IMR-90 (cell line): ENCODE measurements at regions not wholly inside any gene's neighbourhood (a gene's known extent, or its start where the extent isn't known, plus 50 kb on each side); places are given as distances from the start of the nearest gene placed in this dataset.

Experiments
- ATAC-seq: fragments of 200-7000 bp; cut with Tn5 transposase; 2 replicates; pipeline ENCODE4 v1.9.1; 2020; ENCODE audit warnings: low read depth, mild to moderate bottlenecking, moderate library complexity
- BruUV-seq: library from RNA; stranded (reverse); fragments of 400-500 nt; replicated peaks from 2 replicates; lab custom pipeline; 2021; lab: Mats Ljungman, UMichigan
- CTCF ChIA-PET: fragments of 300-600 bp; formaldehyde crosslinking; extraction: SDS; loops from one replicate; lab custom pipeline; 2021; ENCODE audit warnings: antibody characterized with exemption; lab: Yijun Ruan, JAX
- POLR2A ChIA-PET: fragments of 300-600 bp; sonication (Branson Sonifier 250); formaldehyde crosslinking; loops from one replicate; lab custom pipeline; 2022; ENCODE audit warnings: antibody characterized with exemption; ENCODE audit not compliant: unreplicated experiment; lab: Charles Lee
- DNase-seq: peaks from one replicate; pipeline ENCODE4 v3.0.0; 2013
- H2AFZ ChIP-seq: replicated peaks from 2 replicates; pipeline ENCODE3; 2013; ENCODE audit warnings: low read length, mild to moderate bottlenecking; ENCODE audit not compliant: poor library complexity
- H2AK5ac ChIP-seq: 2 replicates; pipeline ENCODE4 v1.6.1; 2013; ENCODE audit warnings: low read depth, low read length, inconsistent platforms
- H2AK9ac ChIP-seq: replicated peaks from 2 replicates; pipeline ENCODE3; 2013; ENCODE audit warnings: mild to moderate bottlenecking, low read depth, low read length, moderate library complexity; ENCODE audit not compliant: poor library complexity
- H2BK120ac ChIP-seq: 2 replicates; pipeline ENCODE4 v1.6.1; 2013; ENCODE audit warnings: low read depth, low read length, inconsistent platforms
- H2BK15ac ChIP-seq: 3 replicates; pipeline ENCODE4 v1.6.1; 2013; ENCODE audit warnings: low read depth, low read length, inconsistent platforms
- H2BK20ac ChIP-seq: 2 replicates; pipeline ENCODE4 v1.6.1; 2013; ENCODE audit warnings: low read depth, mild to moderate bottlenecking, inconsistent platforms, low read length, moderate library complexity
- H2BK5ac ChIP-seq: 2 replicates; pipeline ENCODE4 v1.6.1; 2013; ENCODE audit warnings: mild to moderate bottlenecking, low read depth, low read length, inconsistent platforms; ENCODE audit not compliant: poor library complexity, severe bottlenecking
- H3K14ac ChIP-seq: replicated peaks from 2 replicates; pipeline ENCODE4 v1.6.1; 2013; ENCODE audit warnings: low read depth, low read length, inconsistent platforms
- H3K18ac ChIP-seq: 2 replicates; pipeline ENCODE4 v1.6.1; 2013; ENCODE audit warnings: low read depth, low read length, control low read depth
- H3K23ac ChIP-seq: 2 replicates; pipeline ENCODE4 v1.6.1; 2013; ENCODE audit warnings: low read depth, low read length, inconsistent platforms
- H3K27ac ChIP-seq: 2 replicates; pipeline ENCODE4 v1.5.1; 2013; ENCODE audit warnings: mild to moderate bottlenecking, control low read depth, low read length; ENCODE audit not compliant: insufficient read depth
- H3K27me3 ChIP-seq: 2 replicates; pipeline ENCODE4 v1.6.1; 2013; ENCODE audit warnings: low read length; ENCODE audit not compliant: control insufficient read depth, insufficient read depth
- H3K36me3 ChIP-seq: 2 replicates; pipeline ENCODE4 v1.6.1; 2013; ENCODE audit warnings: low read length, mixed read lengths; ENCODE audit not compliant: control insufficient read depth, insufficient read depth
- H3K4ac ChIP-seq: 2 replicates; pipeline ENCODE4 v1.6.1; 2013; ENCODE audit warnings: low read depth, low read length, inconsistent platforms
- H3K4me1 ChIP-seq: 2 replicates; pipeline ENCODE4 v1.6.1; 2013; ENCODE audit warnings: low read length, mixed read lengths; ENCODE audit not compliant: control insufficient read depth, insufficient read depth
- H3K4me2 ChIP-seq: 2 replicates; pipeline ENCODE4 v1.6.1; 2013; ENCODE audit warnings: low read depth, mild to moderate bottlenecking, control low read depth, low read length, moderate library complexity
- H3K4me3 ChIP-seq: 2 replicates; pipeline ENCODE4 v1.5.1; 2013; ENCODE audit warnings: low read depth, mild to moderate bottlenecking, control low read depth, low read length, moderate library complexity; ENCODE audit not compliant: insufficient read depth
- H3K56ac ChIP-seq: 2 replicates; pipeline ENCODE4 v1.6.1; 2013; ENCODE audit warnings: low read length, inconsistent platforms; ENCODE audit not compliant: insufficient read depth; ENCODE audit errors: extremely low read depth
- H3K79me1 ChIP-seq, 2 experiments: 2 replicates each; pipeline ENCODE4 v1.6.1; 2013; ENCODE audit warnings: low read length in 2 of 2, inconsistent platforms in 1 of 2, low read depth in 1 of 2
- H3K9ac ChIP-seq: 2 replicates; pipeline ENCODE4 v1.6.1; 2013; ENCODE audit warnings: low read depth, low read length, control low read depth
- H3K9me1 ChIP-seq: 2 replicates; pipeline ENCODE4 v1.6.1; 2013; ENCODE audit warnings: low read length, inconsistent platforms; ENCODE audit not compliant: insufficient read depth
- H3K9me3 ChIP-seq: 2 replicates; pipeline ENCODE4 v1.6.1; 2013; ENCODE audit warnings: low read length; ENCODE audit not compliant: control insufficient read depth, insufficient read depth
- H4K20me1 ChIP-seq: 2 replicates; pipeline ENCODE4 v1.6.1; 2013; ENCODE audit warnings: low read length, inconsistent platforms; ENCODE audit not compliant: insufficient read depth
- H4K5ac ChIP-seq: 2 replicates; pipeline ENCODE4 v1.6.1; 2013; ENCODE audit warnings: mild to moderate bottlenecking, low read depth, low read length, control low read depth
- H4K8ac ChIP-seq, 2 experiments: 2 replicates each; pipeline ENCODE4 v1.6.1; 2013; ENCODE audit warnings: low read depth in 2 of 2, low read length in 2 of 2, control low read depth in 1 of 2, inconsistent platforms in 1 of 2
- H4K91ac ChIP-seq: 2 replicates; pipeline ENCODE4 v1.6.1; 2013; ENCODE audit warnings: low read depth, low read length, inconsistent platforms; ENCODE audit not compliant: insufficient read depth
- CEBPB ChIP-seq: IDR thresholded peaks from 2 replicates; pipeline ENCODE4 v1.6.1; 2012; ENCODE audit warnings: low read depth, low read length, improper control_type of control experiment
- ELK1 ChIP-seq: fragments of 150-350 bp; IDR thresholded peaks from 2 replicates; pipeline ENCODE4 v1.6.1; 2016; ENCODE audit warnings: low read depth, mild to moderate bottlenecking, low read length, moderate library complexity, borderline replicate concordance
- FOS ChIP-seq: fragments of 150-350 bp; IDR thresholded peaks from 2 replicates; pipeline ENCODE4 v1.6.1; 2016; ENCODE audit warnings: low read depth, low read length
- MAFK ChIP-seq: IDR thresholded peaks from 2 replicates; pipeline ENCODE4 v1.6.1; 2012; ENCODE audit warnings: low read depth, low read length, improper control_type of control experiment
- MAZ ChIP-seq: IDR thresholded peaks from 2 replicates; pipeline ENCODE4 v1.6.1; 2012; ENCODE audit warnings: low read depth, mild to moderate bottlenecking, low read length, improper control_type of control experiment, moderate library complexity, borderline replicate concordance
- MXI1 ChIP-seq: IDR thresholded peaks from 2 replicates; pipeline ENCODE4 v1.6.1; 2012; ENCODE audit warnings: low read depth, mild to moderate bottlenecking, low read length, moderate library complexity, borderline replicate concordance
- NFE2L2 ChIP-seq: fragments of 150-350 bp; IDR thresholded peaks from 2 replicates; pipeline ENCODE4 v1.6.1; 2016; ENCODE audit warnings: low read depth, mild to moderate bottlenecking, low read length
- RAD21 ChIP-seq: IDR thresholded peaks from 2 replicates; pipeline ENCODE4 v1.6.1; 2012; ENCODE audit warnings: low read length, improper control_type of control experiment
- RCOR1 ChIP-seq: IDR thresholded peaks from 2 replicates; pipeline ENCODE4 v1.6.1; 2012; ENCODE audit warnings: mild to moderate bottlenecking, low read length, improper control_type of control experiment; ENCODE audit not compliant: insufficient replicate concordance
- USF2 ChIP-seq: fragments of 150-350 bp; IDR thresholded peaks from 2 replicates; pipeline ENCODE4 v1.6.1; 2017; ENCODE audit warnings: mild to moderate bottlenecking, antibody characterized with exemption, low read length, low read depth
- WGBS, 2 experiments: methylation state at CpG; one replicate each; pipeline versions ENCODE4 v1.1.5 to v1.1.7; 2013; ENCODE audit warnings: missing lambda C conversion rate in 2 of 2; ENCODE audit not compliant: insufficient read length in 1 of 2; ENCODE audit errors: extremely low coverage in 2 of 2; 5-methylcytosine and 5-hydroxymethylcytosine counted together
- dilution Hi-C: fragments of 300-500 bp; cut with HindIII; formaldehyde crosslinking; loops from one replicate; pipeline ENCODE4 v1.14.3; 2018; ENCODE audit warnings: low sequenced_read_pairs; ENCODE audit not compliant: unreplicated experiment
- in situ Hi-C: fragments of 300-500 bp; cut with MboI; formaldehyde crosslinking; loops from 3 replicates; pipeline ENCODE4 v1.14.3; 2019; ENCODE audit warnings: low sequenced_read_pairs, inconsistent platforms, mixed read lengths
- intact Hi-C: fragments of 100-400 bp; cut with micrococcal nuclease; formaldehyde crosslinking; loops from 2 replicates; pipeline ENCODE4 v1.10.0; 2022

- Histone ChIP-seq H3K4me1 (no peaks in the 10 kb centered on the region), H3K18ac (no peak overlapping the region), H2AK5ac (no peak overlapping the region), H3K27ac (no peak overlapping the region), H2BK5ac (no peak overlapping the region), H4K91ac (no peak overlapping the region), H2BK20ac (no peak overlapping the region), H3K27me3 (peaks cover 10% of the 10 kb centered on the region), H4K20me1 (no peaks in the 10 kb centered on the region), H3K9ac (no peak overlapping the region), H2AFZ (no peak overlapping the region), H3K23ac (no peak overlapping the region), H2BK120ac (no peak overlapping the region), H3K56ac (no peak overlapping the region), H3K4ac (no peak overlapping the region), H3K36me3 (no peaks in the 10 kb centered on the region), H3K9me3 (no peaks in the 10 kb centered on the region), H3K79me1 (no peaks in the 10 kb centered on the region), H2AK9ac (no peak overlapping the region), H4K8ac (no peak overlapping the region), H3K9me1 (no peaks in the 10 kb centered on the region), H3K14ac (no peak overlapping the region), H3K4me2 (no peak overlapping the region), H2BK15ac (no peak overlapping the region), H4K5ac (no peak overlapping the region), H3K4me3 (no peak overlapping the region)
- POLR2A ChIA-PET: no interaction called here
- no peak for TF ChIP-seq FOS
- no peak for TF ChIP-seq RAD21
- TF ChIP-seq RCOR1: no peak
- TF ChIP-seq USF2: no peak
- no peak for TF ChIP-seq NFE2L2
- no peak for TF ChIP-seq MAZ
- no peak for TF ChIP-seq CEBPB
- no peak for TF ChIP-seq ELK1
- TF ChIP-seq MAFK: no peak
- TF ChIP-seq MXI1: no peak
- dilution Hi-C loops (no loop called here), intact Hi-C loops (no loop called here), in situ Hi-C loops (loop anchor here (25.0 kb wide), 1 partner anchor 860 kb away; no protein-coding TSS in a partner anchor)
- WGBS, 2 experiments: 85% methylated on average over 3 of the region's 10 CpGs; no CpG with 5 or more reads in 1 of the 2 experiments
- no peak for ATAC-seq
- no peak for DNase-seq
- no TSS peak for BruUV-seq
- CTCF ChIA-PET: no interaction called here
Observed at GRCh38 chr10:33777223-33777622, 442.8 kb upstream of the NRP1 start.
